Osteocyte (in vitro differentiated cells): ENCODE measurements at regions not wholly inside any gene's neighbourhood (a gene's known extent, or its start where the extent isn't known, plus 50 kb on each side); places are given as distances from the start of the nearest gene placed in this dataset.

ENCODE experiments used
- DNase-seq: peaks from one replicate; pipeline ENCODE4 v3.0.0; 2021; ENCODE audit warnings: mixed read lengths; ENCODE audit not compliant: unreplicated experiment; ENCODE audit errors: extremely low spot score
- H3K27ac Mint-ChIP-seq: one replicate; pipeline ENCODE4 v1.8.0; 2021; ENCODE audit warnings: mild to moderate bottlenecking, mixed read lengths; ENCODE audit not compliant: unreplicated experiment
- H3K27me3 Mint-ChIP-seq: one replicate; pipeline ENCODE4 v1.8.0; 2021; ENCODE audit warnings: mixed read lengths; ENCODE audit not compliant: unreplicated experiment
- H3K36me3 Mint-ChIP-seq: one replicate; pipeline ENCODE4 v1.8.0; 2021; ENCODE audit warnings: mixed read lengths; ENCODE audit not compliant: unreplicated experiment
- H3K4me1 Mint-ChIP-seq: one replicate; pipeline ENCODE4 v1.8.0; 2021; ENCODE audit warnings: mixed read lengths; ENCODE audit not compliant: unreplicated experiment
- H3K4me3 Mint-ChIP-seq: one replicate; pipeline ENCODE4 v1.8.0; 2021; ENCODE audit warnings: mild to moderate bottlenecking, moderate library complexity, mixed read lengths; ENCODE audit not compliant: unreplicated experiment
- H3K9me3 Mint-ChIP-seq: one replicate; pipeline ENCODE4 v1.8.0; 2021; ENCODE audit warnings: mixed read lengths; ENCODE audit not compliant: unreplicated experiment
- CTCF ChIP-seq: fragments of 200-600 bp; sonication (generic); IDR thresholded peaks from 2 replicates; pipeline ENCODE4 v1.5.0; 2021; ENCODE audit warnings: antibody characterized with exemption, mild to moderate bottlenecking, moderate library complexity

DNA sequence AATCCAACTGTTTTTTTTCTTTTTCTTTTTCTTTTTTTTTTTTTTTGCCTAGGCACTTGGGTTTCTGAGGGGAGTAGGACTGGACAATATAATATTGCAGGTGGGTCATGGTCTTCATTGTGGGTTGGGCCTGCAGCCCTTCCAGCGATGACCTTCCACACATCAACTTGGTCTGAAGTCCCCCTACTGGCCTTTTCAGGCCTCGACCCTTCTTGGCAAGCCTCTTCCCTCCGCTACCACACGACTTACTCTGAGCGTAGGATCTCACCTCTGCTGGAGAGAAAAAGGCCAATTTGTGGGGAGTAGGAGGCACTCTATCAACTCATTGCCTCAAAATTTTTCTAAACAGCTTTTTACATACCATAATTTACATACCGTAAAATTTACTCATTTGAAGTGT, 51.1 kb upstream of the GRIK3 start:
- Mint-ChIP-seq H3K9me3 (peaks cover 3% of the 10 kb centered on the region), H3K4me1 (no peaks in the 10 kb centered on the region), H3K27me3 (no peaks in the 10 kb centered on the region), H3K27ac (no peak overlapping the region), H3K4me3 (no peak overlapping the region), H3K36me3 (no peaks in the 10 kb centered on the region)
- no peak for DNase-seq
- TF ChIP-seq CTCF: no peak

DNA sequence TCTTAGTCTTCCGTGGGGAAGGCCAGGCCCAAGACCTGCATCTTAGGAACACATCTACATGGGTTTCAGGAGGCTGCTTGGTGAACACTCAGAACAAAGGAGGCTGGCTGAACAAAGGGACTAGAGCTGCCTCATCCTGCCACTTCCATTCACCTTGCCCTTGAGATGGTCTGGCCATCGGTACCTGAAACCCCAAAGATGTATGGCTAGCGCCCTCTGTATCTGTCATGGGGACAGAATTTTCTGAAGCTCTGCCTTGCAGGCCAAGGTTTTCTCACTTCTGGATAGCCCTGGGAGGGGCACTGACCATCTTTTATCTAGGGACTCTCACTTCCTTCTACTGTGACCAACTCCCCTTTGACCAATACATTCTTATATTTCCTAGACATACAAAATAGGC, 55.4 kb upstream of the GRIK3 start:
- Mint-ChIP-seq H3K9me3 (peaks cover 4% of the 10 kb centered on the region), H3K4me3 (no peak overlapping the region), H3K36me3 (no peaks in the 10 kb centered on the region), H3K27ac (no peak overlapping the region), H3K27me3 (no peaks in the 10 kb centered on the region), H3K4me1 (no peaks in the 10 kb centered on the region)
- no peak for TF ChIP-seq CTCF
- no peak for DNase-seq

- peaks cover 4% of the 10 kb centered on the region for H3K9me3 Mint-ChIP-seq
Observed at GRCh38 chr1:37090671-37091070, 56.4 kb upstream of the GRIK3 start.

DNA sequence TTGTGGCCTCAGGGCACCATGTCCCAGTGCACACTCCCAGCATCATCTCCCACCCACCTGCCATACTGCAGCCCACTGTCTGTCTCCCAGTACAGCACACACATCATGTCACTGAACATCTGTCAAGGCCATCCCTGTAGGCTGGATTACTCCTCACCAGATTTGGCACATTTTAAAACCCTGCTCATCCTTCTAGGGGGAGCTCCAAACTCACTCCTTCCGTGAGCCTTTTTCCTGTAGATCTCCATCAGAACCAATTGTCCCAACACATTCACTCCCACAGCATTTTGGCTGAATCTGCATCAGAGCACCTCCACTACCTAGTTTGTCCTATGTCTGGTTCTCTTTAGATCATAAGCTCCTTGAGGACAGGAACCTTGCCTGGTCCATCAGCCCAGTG, 58.6 kb upstream of the GRIK3 start:
- Mint-ChIP-seq H3K27ac (no peak overlapping the region), H3K27me3 (no peaks in the 10 kb centered on the region), H3K36me3 (no peaks in the 10 kb centered on the region), H3K9me3 (peaks cover 10% of the 10 kb centered on the region), H3K4me1 (no peaks in the 10 kb centered on the region), H3K4me3 (no peak overlapping the region)
- no peak for DNase-seq
- no peak for TF ChIP-seq CTCF

More at GRCh38 chr1:37090671-37091070, 56.4 kb upstream of the GRIK3 start:
- Mint-ChIP-seq H3K27me3 (no peaks in the 10 kb centered on the region), H3K36me3 (no peaks in the 10 kb centered on the region), H3K4me1 (no peaks in the 10 kb centered on the region), H3K27ac (no peak overlapping the region), H3K4me3 (no peak overlapping the region)
- TF ChIP-seq CTCF: no peak
- no peak for DNase-seq

DNA sequence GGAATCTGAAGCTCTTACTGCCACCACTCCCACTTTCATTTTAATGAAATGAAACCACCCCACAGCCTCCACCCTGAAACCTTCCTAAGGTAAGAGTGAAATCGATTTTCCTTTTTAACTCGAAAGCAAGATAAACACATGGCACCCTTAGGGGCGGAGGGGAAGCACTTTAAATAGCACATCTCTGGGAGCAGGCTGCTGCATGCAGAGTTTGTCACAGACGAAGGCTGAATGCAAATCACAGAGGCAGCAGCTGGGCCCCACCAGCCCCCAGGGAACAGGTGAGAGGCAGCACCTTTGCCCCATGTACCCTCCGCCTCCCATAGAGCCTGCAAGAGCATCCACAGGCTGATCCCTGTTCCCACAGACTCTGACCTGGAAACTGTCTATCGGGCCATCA, 60.0 kb upstream of the GRIK3 start:
- no peaks in the 10 kb centered on the region for H3K36me3 Mint-ChIP-seq
- H3K27me3 Mint-ChIP-seq: no peaks in the 10 kb centered on the region
- H3K4me1 Mint-ChIP-seq: no peaks in the 10 kb centered on the region
- H3K4me3 Mint-ChIP-seq: no peak overlapping the region
- TF ChIP-seq CTCF: no peak
- DNase-seq: no peak
- no peak overlapping the region for H3K27ac Mint-ChIP-seq
- H3K9me3 Mint-ChIP-seq: peaks cover 10% of the 10 kb centered on the region
